Mammary epithelial cell (primary cell): ENCODE measurements at regions not wholly inside any gene's neighbourhood (a gene's known extent, or its start where the extent isn't known, plus 50 kb on each side); places are given as distances from the start of the nearest gene placed in this dataset.

Source experiments
- CTCF ChIP-seq, 2 donors: IDR thresholded peaks in 1 of 2; conservative IDR thresholded peaks in 1 of 2; 2 replicates each; pipeline ENCODE4 v1.5.1; 2011 to 2012; ENCODE audit warnings: inconsistent platforms in 2 of 2, low read length in 2 of 2, mild to moderate bottlenecking in 2 of 2, control low read depth in 1 of 2, low read depth in 1 of 2; ENCODE audit not compliant: insufficient read depth in 1 of 2; ENCODE audit errors: extremely low read depth in 1 of 2
- EZH2 ChIP-seq: IDR thresholded peaks from 2 replicates; pipeline ENCODE4 v1.6.1; 2012; ENCODE audit warnings: low read length, inconsistent platforms, borderline replicate concordance

DNA sequence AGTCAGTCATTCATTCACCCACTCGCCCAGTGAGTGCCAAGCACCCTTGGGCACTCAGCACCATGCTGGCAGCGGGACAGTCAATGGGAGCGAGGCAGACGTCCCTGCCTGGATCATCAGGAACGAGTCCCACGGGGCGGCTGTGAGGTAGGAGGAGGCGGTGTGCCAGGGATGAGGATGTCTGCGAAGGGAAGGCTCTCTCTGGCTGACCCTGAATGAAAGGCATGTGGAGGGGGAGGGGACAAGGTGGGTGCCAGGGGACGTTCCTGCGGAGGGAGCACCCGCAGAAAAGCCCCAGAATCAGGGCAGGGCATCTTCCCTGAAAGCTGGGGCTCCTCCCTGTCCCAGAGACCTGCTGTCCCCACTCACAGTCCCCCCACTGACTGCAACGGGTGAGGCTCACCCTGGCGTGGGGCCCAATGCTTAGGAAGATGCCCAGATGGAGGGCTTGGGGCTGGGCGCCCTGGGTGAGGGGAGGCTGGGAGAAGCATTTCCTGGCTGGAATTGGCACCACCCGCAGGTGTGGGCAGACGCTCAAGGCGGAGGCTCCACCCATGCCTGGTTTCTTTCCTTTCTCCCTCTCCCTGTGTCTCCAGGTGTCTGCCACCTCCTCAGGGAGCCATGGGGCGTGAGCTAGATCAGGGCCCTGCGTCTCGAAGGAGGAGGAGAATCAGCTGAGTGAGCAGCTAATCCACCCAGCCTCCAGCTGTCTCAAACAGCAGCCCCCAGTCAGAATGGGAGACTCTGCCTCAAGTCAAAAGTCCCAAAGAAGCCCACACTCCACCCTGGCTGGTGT is 179.0 kb upstream of the PPP1R26 start:
- TF ChIP-seq CTCF (conservative IDR thresholded peaks at IDR 0.05 in 1 of 2, IDR thresholded peaks at IDR 0.05 in 1 of 2; ENCODE audit: extremely low read depth in 1 of 2, insufficient read depth in 1 of 2, low read depth in 1 of 2, low read length in 2 of 2) = no peak
- TF ChIP-seq EZH2 = no peak
